OCI-LY1 (cell line): ENCODE measurements at regions not wholly inside any gene's neighbourhood (a gene's known extent, or its start where the extent isn't known, plus 50 kb on each side); places are given as distances from the start of the nearest gene placed in this dataset.

Experiments used
- H2AFZ ChIP-seq: fragments of 200-600 bp; sonication (generic), shearing (Covaris generic); 2 replicates; pipeline ENCODE4 v1.6.0; 2014; ENCODE audit warnings: antibody characterized with exemption, mild to moderate bottlenecking, low read length
- H3F3A ChIP-seq: fragments of 200-600 bp; sonication (generic), shearing (Covaris generic); 2 replicates; pipeline ENCODE4 v1.6.0; 2014; ENCODE audit warnings: mild to moderate bottlenecking, antibody characterized with exemption, low read length, moderate library complexity; ENCODE audit not compliant: insufficient read depth
- H3K27ac ChIP-seq: fragments of 200-600 bp; sonication (generic); 2 replicates; pipeline ENCODE4 v1.5.1; 2014; ENCODE audit warnings: low read length, mixed run types, mild to moderate bottlenecking, low read depth; ENCODE audit not compliant: poor library complexity, severe bottlenecking
- H3K27me3 ChIP-seq: fragments of 200-600 bp; sonication (generic); 2 replicates; pipeline ENCODE4 v1.6.0; 2014; ENCODE audit warnings: antibody characterized with exemption, mild to moderate bottlenecking, low read length, moderate library complexity; ENCODE audit not compliant: insufficient read depth
- H3K36me3 ChIP-seq: fragments of 200-600 bp; sonication (generic); 2 replicates; pipeline ENCODE4 v1.6.1; 2014; ENCODE audit warnings: mild to moderate bottlenecking, antibody characterized with exemption, low read length, moderate library complexity, mixed read lengths; ENCODE audit not compliant: insufficient read depth
- H3K4me1 ChIP-seq: fragments of 200-600 bp; sonication (generic); 2 replicates; pipeline ENCODE4 v1.5.1; 2014; ENCODE audit warnings: mild to moderate bottlenecking, low read length, moderate library complexity; ENCODE audit not compliant: insufficient read depth, severe bottlenecking
- H3K4me2 ChIP-seq: fragments of 200-600 bp; sonication (generic), shearing (Covaris generic); 2 replicates; pipeline ENCODE4 v1.6.1; 2014; ENCODE audit warnings: low read length
- H3K4me3 ChIP-seq: fragments of 200-600 bp; sonication (generic); 2 replicates; pipeline ENCODE4 v1.5.1; 2014; ENCODE audit warnings: low read length, low read depth, mild to moderate bottlenecking, mixed read lengths; ENCODE audit not compliant: poor library complexity, severe bottlenecking
- H3K79me2 ChIP-seq: fragments of 200-600 bp; shearing (Covaris generic); 2 replicates; pipeline ENCODE4 v1.6.1; 2016; ENCODE audit warnings: mixed run types, low read length, mixed read lengths; ENCODE audit not compliant: insufficient read depth
- H3K9ac ChIP-seq: fragments of 200-600 bp; sonication (generic), shearing (Covaris generic); 2 replicates; pipeline ENCODE4 v1.6.1; 2014; ENCODE audit warnings: mild to moderate bottlenecking, low read length, mixed read lengths
- H3K9me2 ChIP-seq: fragments of 200-600 bp; sonication (generic), shearing (Covaris generic); 2 replicates; pipeline ENCODE4 v1.6.1; 2014; ENCODE audit warnings: low read depth, mild to moderate bottlenecking, low read length, mixed read lengths
- H3K9me3 ChIP-seq: fragments of 200-600 bp; shearing (Covaris generic); 2 replicates; pipeline ENCODE4 v1.6.1; 2014; ENCODE audit warnings: low read length, mixed read lengths
- H4K20me1 ChIP-seq: fragments of 200-600 bp; sonication (generic), shearing (Covaris generic); 2 replicates; pipeline ENCODE4 v1.6.0; 2016; ENCODE audit warnings: mild to moderate bottlenecking, low read length; ENCODE audit not compliant: insufficient read depth
- CTCF ChIP-seq: fragments of 200-600 bp; sonication (generic), shearing (Covaris generic); IDR thresholded peaks from 2 replicates; pipeline ENCODE4 v1.5.1; 2017; ENCODE audit warnings: mild to moderate bottlenecking, antibody characterized with exemption, low read length, moderate library complexity, mixed read lengths
- EZH2 ChIP-seq: fragments of 200-600 bp; sonication (generic), shearing (Covaris generic); IDR thresholded peaks from 2 replicates; pipeline ENCODE4 v1.8.0; 2017; ENCODE audit warnings: borderline replicate concordance, mixed run types, mild to moderate bottlenecking, antibody characterized with exemption, low read length, moderate library complexity, mixed read lengths

GRCh38 chrX:20653070-20653469 is 386.4 kb upstream of the RPS6KA3 start:
- H3K9me3 ChIP-seq, result no peaks in the 10 kb centered on the region
- TF ChIP-seq CTCF, result no peak
- no peak for TF ChIP-seq EZH2
- H3K9me2 ChIP-seq, result no peaks in the 10 kb centered on the region
- H4K20me1 ChIP-seq, result no peaks in the 10 kb centered on the region
- no peaks in the 10 kb centered on the region for H3K36me3 ChIP-seq
- no peaks in the 10 kb centered on the region for H3K4me1 ChIP-seq
- no peak overlapping the region for H3K9ac ChIP-seq
- no peaks in the 10 kb centered on the region for H3K27me3 ChIP-seq
- no peaks in the 10 kb centered on the region for H3F3A ChIP-seq
- H3K4me2 ChIP-seq, result no peak overlapping the region
- H3K27ac ChIP-seq, result no peak overlapping the region
- no peak overlapping the region for H2AFZ ChIP-seq
- no peaks in the 10 kb centered on the region for H3K79me2 ChIP-seq
- no peak overlapping the region for H3K4me3 ChIP-seq

GRCh38 chrX:20641954-20642353 is 375.2 kb upstream of the RPS6KA3 start:
- no peaks in the 10 kb centered on the region for H4K20me1 ChIP-seq
- no peak overlapping the region for H3K4me3 ChIP-seq
- H3K36me3 ChIP-seq, result no peaks in the 10 kb centered on the region
- no peak overlapping the region for H2AFZ ChIP-seq
- no peaks in the 10 kb centered on the region for H3K79me2 ChIP-seq
- no peak overlapping the region for H3K9ac ChIP-seq
- H3K27ac ChIP-seq, result no peak overlapping the region
- H3F3A ChIP-seq, result no peaks in the 10 kb centered on the region
- H3K9me2 ChIP-seq, result no peaks in the 10 kb centered on the region
- H3K27me3 ChIP-seq, result no peaks in the 10 kb centered on the region
- TF ChIP-seq CTCF (no peak), EZH2 (no peak)
- no peaks in the 10 kb centered on the region for H3K9me3 ChIP-seq
- no peak overlapping the region for H3K4me2 ChIP-seq
- no peaks in the 10 kb centered on the region for H3K4me1 ChIP-seq

- no peak overlapping the region for H2AFZ ChIP-seq
- TF ChIP-seq EZH2, result no peak
- no peak for TF ChIP-seq CTCF
- H3K4me1 ChIP-seq, result no peaks in the 10 kb centered on the region
- H3K4me3 ChIP-seq, result no peak overlapping the region
- no peaks in the 10 kb centered on the region for H4K20me1 ChIP-seq
- no peaks in the 10 kb centered on the region for H3K79me2 ChIP-seq
- no peaks in the 10 kb centered on the region for H3F3A ChIP-seq
- H3K4me2 ChIP-seq, result no peak overlapping the region
- no peaks in the 10 kb centered on the region for H3K36me3 ChIP-seq
- H3K27ac ChIP-seq, result no peak overlapping the region
- H3K9me2 ChIP-seq, result no peaks in the 10 kb centered on the region
- no peaks in the 10 kb centered on the region for H3K27me3 ChIP-seq
- H3K9ac ChIP-seq, result no peak overlapping the region
- no peaks in the 10 kb centered on the region for H3K9me3 ChIP-seq
These were observed 372.4 kb upstream of the RPS6KA3 start for GRCh38 chrX:20639115-20639514.
